GM18511 (cell line): ENCODE measurements at regions not wholly inside any gene's neighbourhood (a gene's known extent, or its start where the extent isn't known, plus 50 kb on each side); places are given as distances from the start of the nearest gene placed in this dataset.

Experiments used
- ATAC-seq: cut with Tn5 transposase; IDR thresholded peaks from one replicate; pipeline ENCODE4 v1.9.1; 2021; ENCODE audit warnings: mild to moderate bottlenecking, moderate library complexity; ENCODE audit not compliant: unreplicated experiment

GRCh38 chr17:33628500-33629346 lies 335.6 kb upstream of the ASIC2 start:
- no peak for ATAC-seq

DNA sequence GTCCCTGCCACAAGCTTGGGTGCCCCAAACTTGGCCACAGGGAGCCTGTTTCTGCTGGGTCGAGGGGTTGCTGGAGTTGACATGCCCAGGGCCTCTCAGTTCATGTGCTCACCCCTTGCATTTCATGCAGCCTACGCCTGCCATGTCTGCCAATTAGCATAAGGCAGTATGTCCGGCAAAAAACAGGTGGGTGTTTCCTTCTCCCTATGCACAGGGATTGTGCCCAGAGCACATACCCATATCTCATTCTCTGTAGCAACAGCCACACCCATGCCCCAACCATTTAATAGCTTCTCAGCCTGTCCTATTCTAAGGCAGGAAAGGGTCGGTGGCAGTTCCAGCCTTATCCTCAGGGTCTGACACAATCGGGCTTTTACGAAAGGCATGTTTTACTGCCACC lies 340.4 kb upstream of the ASIC2 start:
- ATAC-seq: no peak

DNA sequence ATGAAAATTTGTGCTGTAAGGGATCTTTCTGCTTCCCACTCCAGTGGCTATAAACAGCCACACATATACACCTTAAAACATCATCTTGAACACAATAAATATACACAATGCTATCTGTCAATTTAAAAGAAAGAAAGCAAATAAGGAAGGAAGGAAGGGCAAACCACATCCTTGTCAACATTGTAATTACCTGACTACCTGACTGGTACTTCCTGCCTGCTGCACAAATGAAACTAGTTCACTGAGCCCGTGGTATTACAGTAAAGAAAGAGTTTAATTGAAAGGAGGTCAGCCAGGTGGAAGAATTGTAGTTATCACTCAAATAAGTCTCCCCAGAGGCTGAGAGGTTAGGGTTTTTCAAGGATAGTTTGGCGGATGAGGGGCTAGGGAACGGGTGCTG lies 344.4 kb upstream of the ASIC2 start:
- no peak for ATAC-seq

- no peak for ATAC-seq
These were observed 346.2 kb upstream of the ASIC2 start for GRCh38 chr17:33639103-33639880.

GRCh38 chr17:33640629-33641028 lies 347.5 kb upstream of the ASIC2 start:
- ATAC-seq: no peak

- ATAC-seq: no peak
These were observed 348.9 kb upstream of the ASIC2 start for GRCh38 chr17:33642002-33642401.

GRCh38 chr17:33647956-33648355 lies 354.9 kb upstream of the ASIC2 start:
- no peak for ATAC-seq

DNA sequence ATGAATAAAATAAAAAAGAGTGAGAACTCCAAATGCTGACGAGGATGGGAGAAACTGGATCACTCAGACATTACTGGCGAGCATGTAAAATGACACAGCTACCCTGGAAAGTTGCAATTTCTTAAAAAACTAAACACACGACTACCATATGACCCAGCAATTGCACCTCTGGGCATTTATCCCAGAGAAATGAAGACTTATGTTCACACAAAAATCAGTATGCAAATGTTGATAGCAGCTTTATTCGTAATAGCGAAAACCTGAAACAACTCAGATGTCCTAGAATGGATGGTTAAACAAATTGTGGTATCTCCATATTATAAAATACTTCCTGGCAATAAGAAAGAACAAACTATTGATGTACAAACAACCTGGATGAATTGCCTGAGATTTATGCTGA lies 357.2 kb upstream of the ASIC2 start:
- no peak for ATAC-seq

- no peak for ATAC-seq
These were observed 358.6 kb upstream of the ASIC2 start for GRCh38 chr17:33651686-33652085.

- no peak for ATAC-seq
These were observed 359.8 kb upstream of the ASIC2 start for GRCh38 chr17:33652731-33653398.

DNA sequence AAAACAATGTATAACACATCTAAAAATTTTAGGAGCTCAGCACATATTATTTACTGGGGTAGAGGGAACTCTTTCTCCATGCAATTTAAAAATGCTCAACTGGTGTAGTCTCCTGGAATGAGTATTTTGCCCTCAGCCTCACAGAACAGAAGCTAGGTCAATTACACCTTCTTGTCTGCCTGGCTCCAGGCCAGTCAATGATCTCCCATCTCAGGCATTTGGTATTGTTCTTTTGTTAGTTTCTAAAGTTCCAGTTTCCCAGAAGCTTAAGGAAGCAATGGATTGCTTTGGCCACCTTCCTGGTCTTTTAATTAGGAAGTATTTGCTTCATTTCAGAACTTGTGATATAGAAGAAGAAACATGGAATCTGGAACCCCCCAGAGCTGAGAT lies 360.3 kb upstream of the ASIC2 start:
- no peak for ATAC-seq

- ATAC-seq: no peak
These were observed 364.1 kb upstream of the ASIC2 start for GRCh38 chr17:33657181-33657580.

DNA sequence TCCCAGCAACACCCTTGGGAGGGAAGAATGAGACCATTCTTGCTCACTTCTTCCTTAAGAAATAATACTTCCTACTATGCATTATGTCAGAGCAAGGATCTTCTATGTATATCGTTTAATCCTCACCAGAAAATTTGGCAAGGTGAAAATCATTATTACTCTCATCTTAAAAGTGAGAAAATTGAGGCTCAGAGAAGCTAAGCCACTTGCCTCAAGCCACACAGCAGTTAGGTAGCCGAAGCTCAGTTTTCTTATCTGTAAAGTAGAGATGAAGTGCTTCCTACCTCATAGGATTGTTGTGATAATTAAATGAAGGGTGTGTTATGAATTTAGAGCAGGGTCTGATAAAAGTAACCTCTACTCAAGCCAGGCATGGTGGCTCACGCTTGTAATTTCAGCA lies 368.9 kb upstream of the ASIC2 start:
- no peak for ATAC-seq

- ATAC-seq: no peak
These were observed 371.2 kb upstream of the ASIC2 start for GRCh38 chr17:33664116-33664840.

DNA sequence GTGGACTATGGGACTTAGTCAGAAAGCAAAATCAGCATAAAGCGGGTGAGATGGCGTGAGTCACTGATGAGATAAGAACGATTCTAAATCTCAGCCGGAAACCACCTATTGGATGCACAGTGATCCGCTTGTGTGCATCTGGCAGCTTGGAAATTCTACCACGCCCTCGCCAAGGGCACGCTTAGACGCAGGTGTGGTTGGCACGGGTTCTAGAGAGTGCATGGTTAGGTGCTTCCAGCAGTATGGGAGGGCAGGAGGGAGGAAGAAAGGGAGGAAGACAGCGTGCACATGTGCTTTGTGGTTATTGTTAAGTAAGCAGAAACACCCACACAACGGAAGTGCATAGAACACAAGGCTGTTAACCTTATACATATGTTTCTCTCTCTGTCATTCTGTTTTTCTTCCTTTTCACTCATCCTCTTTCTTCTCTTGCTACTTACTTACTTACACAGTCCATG lies 374.0 kb upstream of the ASIC2 start:
- ATAC-seq: no peak

- no peak for ATAC-seq
These were observed 374.6 kb upstream of the ASIC2 start for GRCh38 chr17:33667671-33668070.

DNA sequence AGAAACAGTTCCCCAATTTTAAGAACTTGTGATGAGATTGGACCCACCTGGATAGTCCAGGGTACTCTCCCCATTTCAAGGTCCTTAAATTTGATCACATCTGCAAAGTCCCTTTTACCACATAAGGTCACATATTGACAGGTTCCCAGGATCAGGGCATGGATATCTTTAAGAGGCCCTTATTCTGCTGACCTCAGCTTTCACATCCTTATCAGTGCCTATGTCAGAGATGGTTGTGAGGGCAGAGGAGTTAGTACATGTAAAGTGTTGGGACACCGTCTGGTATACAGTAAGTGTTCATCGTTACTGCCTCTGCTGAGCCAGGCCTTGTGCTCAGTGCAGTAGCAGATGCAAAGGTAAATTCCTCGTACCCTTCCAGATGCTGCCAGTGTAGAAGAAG lies 375.4 kb upstream of the ASIC2 start:
- ATAC-seq: no peak

DNA sequence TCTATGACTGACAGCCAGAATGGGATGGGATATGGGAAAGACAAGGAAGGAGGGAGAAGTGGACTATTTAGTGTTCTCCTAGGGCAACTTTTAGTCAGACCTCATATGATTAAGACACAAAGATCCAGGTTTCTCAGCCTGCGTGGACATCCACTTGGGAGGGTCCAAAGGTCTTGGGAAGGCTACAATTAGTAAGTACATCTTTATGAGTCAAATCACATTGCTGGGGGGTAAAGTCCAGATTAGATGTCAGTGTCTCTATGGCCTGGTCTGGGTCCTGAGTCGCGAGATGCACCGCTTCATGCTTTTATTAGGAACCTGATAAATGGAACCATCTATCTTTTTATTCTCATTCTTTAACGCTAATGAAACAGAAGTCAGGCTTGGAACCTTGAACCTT lies 378.4 kb upstream of the ASIC2 start:
- ATAC-seq: no peak

DNA sequence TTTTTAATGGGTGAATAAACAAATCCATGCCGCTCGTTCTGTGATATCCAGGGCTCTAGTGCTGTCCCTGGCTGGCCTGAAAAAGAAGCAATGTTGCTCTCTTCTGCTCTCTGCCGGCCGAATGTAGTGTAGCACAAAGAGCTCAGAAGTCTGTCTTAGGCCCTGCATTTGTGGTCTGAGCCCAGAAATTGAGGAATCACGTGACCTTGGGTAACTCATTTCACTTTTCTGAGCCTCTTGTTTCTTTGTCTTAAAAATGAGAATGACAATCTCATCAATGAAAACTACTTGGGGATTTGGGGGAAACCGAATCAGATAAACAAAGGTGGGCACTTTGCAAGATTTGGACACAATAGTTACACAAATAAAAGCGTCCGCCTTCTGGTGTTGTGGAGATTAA lies 381.6 kb upstream of the ASIC2 start:
- no peak for ATAC-seq

DNA sequence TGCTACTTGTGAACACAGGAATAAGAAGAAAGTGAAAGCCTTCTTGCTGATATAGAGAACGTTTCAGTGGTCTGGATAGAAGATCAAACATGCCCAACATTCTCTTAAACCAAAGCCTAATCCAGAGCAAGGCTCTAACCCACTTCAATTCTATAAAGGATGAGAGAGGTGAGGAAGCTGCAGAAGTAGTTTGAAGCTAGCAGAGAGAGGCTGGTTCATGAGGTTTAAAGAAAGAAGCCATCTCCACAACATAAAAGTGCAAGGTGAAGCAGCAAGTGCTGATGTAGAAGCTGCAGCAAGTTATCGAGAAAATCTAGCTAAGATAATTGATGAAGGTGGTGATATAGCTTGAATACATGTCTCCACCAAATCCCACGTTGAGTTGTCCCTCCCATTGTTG lies 383.3 kb upstream of the ASIC2 start:
- no peak for ATAC-seq

- ATAC-seq: no peak
These were observed 386.5 kb upstream of the ASIC2 start for GRCh38 chr17:33679595-33679994.
